UCSD-AML1 (cell line): ENCODE measurements at regions not wholly inside any gene's neighbourhood (a gene's known extent, or its start where the extent isn't known, plus 50 kb on each side); places are given as distances from the start of the nearest gene placed in this dataset.
"Not testable (repeated sequence)": the region's sequence is repeated elsewhere in the genome, so short reads cannot be mapped to it uniquely, and the experiment has no call there.

ENCODE experiments used
- DNase-seq: peaks from one replicate; lab custom pipeline; 2025; ENCODE audit not compliant: unreplicated experiment; lab: John Stamatoyannopoulos, UW

DNA sequence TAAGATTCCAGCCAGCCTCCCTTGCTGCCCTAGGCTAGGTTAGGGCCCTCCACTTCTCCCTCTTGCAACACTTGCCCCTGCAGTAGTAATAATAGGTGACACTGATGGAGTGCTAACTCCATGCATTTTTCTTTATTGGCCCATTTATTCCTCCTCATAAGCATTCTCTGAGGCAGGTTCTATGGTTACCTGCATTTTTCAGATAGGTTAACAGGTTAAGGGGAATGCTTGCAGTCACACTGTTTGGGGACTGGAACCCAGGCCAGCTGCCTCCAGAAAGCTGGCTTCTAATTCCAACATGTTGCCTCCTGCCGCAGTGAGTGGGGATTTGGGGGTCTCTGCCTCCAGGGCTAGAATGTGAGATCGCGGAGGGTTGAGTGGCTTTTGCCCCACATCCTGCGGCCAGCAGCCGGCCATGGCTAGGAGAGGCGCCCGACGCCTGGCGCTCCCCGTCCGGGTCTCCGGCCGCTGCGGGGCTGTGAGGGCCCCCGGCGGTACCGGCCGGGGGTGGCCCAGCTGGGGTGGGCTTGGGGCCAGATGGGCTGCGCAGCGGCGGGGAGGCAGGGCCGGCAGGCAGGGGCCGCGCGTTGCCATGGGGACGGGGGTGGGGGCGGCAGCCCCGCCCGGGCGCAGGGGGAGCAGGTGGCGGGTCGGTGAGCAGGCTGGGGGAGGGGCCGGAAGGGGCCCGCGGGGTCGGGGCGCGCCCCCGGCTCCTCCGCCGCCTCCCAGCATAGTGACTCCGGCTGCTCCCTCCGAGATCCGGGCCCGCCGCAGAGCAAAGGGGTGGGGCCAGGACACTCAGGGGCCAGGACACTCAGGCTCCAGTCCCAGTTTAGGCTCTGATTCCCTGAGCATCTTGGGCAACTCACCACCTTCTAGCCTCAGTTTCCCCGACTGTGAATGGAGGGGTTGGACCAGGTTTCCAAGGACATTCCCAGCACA is 68.4 kb upstream of the SSBP3 start:
- DNase-seq, result no peak

DNA sequence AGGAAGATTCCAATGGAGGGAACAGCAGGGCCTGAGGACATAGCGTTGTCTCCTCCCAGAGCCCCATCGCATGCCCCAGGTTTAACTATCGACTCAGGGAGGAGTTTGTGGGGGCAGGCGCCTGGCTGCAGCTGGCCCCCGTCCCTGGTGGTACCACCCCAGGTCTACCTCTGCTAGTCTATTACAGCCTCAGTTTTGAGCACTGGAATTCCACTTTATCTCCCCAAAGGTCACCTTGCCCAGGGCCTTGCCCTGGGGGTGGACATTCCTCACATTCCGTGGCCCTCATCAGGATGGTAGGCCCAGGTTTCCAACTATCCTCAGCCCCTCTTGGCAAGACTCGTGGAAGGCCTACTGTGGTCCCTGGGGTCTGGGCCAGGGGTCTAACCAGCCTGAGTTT is 65.4 kb upstream of the SSBP3 start:
- no peak for DNase-seq

- not testable (repeated sequence) for DNase-seq
These were observed 63.2 kb upstream of the SSBP3 start for GRCh38 chr1:54469444-54469843.

DNA sequence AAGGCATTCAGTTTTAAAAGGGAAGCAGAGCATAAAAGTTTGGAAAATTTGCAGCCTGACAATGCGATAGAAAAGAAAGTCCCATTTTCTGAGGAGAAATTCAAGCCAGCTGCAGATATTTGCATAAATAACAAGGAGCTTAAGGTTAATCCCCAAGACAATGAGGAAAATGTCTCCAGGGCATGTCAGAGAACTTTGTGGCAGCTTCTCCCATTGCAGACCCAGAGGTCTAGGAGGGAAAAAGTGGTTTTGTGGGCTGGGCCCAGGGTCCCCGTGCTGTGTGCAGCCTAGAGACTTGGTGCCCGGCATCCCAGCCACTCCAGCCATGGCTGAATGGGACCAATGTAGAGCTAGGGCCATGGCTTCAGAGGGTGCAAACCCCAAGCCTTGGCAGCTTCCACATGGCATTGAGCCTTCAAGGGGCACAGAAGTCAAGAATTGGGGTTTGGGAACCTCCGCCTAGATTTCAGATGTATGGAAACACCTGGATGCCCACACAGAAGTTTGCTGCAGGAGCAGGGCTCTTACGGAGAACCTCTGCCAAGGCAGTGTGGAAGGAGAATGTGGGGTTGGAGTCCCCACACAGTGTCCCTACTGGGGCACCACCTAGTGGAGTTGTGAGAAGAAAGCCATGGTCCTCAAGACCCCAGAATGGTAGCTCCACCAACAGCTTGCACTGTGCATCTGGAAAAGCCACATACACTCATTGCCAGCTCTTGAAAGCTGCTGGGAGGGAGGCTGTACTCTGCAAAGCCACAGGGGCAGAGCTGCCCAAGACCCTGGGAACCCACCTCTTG is 62.3 kb upstream of the SSBP3 start:
- peak; percentile 58 for DNase-seq

- DNase-seq, result no peak
These were observed 59.2 kb upstream of the SSBP3 start for GRCh38 chr1:54465351-54465811.

DNA sequence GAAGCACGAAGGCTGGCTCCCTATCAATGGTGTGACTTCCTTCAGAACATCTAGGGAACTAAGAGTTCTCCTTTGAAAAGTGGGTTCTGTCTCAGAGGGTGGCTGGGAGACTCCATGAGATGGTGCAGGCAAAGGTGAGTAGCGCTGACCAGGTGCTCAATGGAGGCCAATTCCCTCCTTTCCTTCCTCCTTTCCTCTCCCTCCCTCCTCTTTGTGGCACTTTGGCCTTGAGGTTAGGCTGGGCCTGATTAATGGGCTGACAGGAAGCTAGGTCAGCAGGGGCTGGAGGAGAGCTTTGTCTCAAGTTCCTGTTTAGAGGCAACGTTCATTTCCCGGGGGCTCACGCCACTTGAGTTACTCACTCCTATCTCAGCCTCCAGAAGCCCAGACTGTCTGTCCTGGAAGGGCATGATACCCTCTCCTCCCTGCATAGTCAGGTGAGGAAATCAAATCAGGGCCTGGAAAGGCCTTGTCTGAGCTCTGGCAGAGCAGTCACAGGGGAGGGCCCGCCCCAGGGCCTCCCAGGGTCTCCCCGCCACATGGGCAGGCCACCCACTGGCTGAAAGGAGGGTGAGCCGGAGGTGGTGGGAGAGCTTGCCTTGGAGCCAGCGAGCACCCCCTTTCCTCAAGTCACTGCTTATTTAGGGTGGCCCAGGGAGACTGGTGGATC is 58.4 kb upstream of the SSBP3 start:
- DNase-seq, result peak; percentile 79

- DNase-seq, result no peak
These were observed 57.9 kb upstream of the SSBP3 start for GRCh38 chr1:54464031-54464476.

GRCh38 chr1:54463259-54464030 is 57.3 kb upstream of the SSBP3 start:
- no peak for DNase-seq

DNA sequence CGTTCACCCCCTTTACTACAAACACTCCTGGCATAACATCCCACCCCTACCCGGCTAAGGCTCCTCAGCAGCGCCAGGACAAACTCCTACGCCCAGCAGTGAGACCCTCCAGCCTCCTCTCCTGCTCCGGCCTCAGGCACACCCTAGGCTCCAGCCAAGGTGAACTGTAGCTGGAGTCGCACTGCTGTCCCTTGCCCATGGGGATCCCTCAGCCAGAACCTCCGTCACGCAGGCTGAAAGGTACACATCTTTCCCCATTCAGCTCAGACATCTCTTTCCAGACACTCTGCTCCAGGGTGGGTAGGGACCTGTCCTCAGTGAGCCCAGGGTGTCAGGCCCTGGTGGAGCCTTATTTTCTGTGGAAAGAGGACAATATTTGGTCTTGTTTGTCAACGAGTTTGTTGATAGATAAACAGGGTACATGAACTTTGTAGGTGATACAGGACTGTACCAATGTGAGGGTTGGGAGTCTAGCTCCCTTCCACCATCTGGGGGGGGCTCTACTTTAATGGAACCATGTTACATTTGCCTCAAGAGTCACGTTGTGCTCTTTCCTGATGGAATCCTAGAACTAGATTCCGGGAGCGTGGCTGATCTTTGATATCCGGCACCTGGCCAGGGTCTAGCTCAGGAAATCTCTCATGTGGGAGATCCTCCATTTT is 56.5 kb upstream of the SSBP3 start:
- no peak for DNase-seq

DNA sequence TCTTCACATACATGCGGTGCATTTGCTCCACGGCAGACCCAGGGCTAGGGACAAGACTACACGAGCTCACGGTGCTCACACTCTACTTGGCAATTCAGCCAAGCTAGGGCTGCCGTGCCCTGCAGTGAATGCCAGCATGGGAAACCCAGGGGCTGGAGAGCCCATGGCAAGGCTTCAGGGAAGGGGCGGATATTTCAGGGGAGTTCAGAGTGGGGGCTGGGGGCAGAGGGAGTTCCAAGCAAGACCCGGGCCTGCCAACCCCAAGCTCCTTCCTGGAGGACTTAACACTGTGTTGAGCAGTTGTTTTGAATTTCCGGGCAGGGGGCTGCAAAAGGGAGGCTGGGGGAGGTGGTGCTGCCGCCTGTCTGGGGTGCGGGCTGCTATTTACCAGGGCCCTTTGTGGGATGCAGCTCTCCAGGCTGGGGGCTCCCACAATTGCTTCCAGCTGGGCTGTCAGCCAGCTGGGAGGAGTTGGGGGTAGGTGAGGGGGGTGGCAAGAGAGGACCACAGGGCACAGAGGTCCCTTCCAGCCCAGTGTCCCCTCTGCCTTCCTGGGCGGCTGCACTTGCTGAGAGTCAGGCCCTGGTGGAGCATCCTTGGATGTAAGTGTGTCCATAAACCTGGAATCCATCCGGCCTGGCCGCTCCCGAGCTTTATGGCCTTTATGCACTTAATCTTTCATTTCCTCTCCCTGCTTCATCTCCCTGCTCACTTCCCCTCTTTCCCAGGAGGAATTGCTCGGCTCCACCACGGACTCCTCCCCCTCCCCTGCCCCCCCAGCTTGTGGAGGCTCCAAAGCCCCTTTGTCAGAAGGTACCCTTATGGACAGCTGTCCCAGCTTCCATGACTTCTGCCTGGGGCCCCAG is 55.8 kb upstream of the SSBP3 start:
- no peak for DNase-seq

GRCh38 chr1:54460861-54461387 is 54.7 kb upstream of the SSBP3 start:
- no peak for DNase-seq

DNA sequence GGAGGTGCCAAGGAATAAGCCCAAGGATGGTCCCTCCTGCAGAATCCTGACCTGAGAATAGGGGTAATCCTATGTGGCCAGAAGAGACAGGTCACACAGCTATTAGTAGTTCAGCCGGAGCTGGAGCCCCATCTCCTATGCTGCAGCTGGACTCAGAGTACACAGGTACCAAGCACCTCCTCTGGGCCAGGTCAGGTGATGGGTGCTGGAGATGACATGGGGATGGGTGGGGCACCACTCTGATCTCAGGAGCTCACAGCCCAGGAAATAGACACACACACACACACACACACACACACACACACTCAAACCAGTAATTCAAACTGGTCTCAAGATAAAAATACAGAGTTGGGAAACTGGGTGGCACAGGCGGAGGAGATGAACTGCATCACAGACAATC is 54.2 kb upstream of the SSBP3 start:
- no peak for DNase-seq

GRCh38 chr1:54459726-54460191 is 53.6 kb upstream of the SSBP3 start:
- DNase-seq, result no peak

DNA sequence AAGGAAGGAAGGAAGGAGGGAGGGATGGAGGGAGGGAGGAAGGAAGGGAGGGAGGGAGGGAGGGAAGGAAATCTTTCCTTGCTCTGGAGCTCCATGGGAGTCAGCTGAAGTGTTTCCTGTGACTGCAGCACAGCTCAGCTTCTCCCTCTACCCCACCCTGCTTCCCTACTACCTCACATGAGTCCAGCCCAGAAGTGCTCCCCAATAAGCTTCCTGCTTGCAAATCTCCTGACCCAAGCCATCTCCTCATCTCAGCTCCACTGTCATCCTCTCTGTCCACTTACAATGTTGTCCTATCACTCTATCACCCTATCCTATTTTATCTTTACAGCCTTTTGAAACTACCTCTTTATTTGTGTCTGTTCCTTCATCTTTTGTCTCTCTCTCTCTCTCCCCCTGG is 52.9 kb upstream of the SSBP3 start:
- DNase-seq, result no peak

DNA sequence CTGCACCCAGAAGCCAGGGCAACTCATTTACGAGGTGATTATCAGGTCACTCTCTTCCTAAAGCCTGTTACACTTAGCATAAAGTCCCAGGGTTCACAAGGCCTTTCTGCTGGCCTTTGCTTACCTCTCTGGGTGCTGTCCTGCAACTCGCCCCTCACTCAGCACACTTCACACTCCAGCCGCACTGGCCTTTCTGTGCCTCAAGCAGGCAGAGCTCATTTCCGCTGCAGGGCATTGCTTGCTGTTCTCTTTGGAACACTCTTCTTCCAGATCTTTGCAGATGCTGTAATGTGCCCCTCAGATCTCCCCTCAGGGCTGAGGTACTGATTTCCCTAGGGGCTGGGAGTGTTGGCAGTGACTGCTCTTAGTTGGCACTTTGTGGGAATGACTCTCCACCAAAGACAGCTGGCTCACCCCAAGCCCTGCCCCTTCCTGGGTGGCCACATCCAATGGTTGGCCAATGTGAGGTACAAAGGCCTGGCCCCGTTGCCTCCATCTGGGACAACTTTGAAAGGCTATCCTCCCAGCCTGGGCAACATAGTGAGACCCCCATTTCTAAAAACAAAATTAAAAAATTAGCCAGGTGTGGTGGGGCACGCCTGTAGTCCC is 50.8 kb upstream of the SSBP3 start:
- no peak for DNase-seq

GRCh38 chr1:54456361-54456760 is 50.2 kb upstream of the SSBP3 start:
- DNase-seq, result no peak
